Endothelial cell of umbilical vein (primary cell): ENCODE measurements at regions not wholly inside any gene's neighbourhood (a gene's known extent, or its start where the extent isn't known, plus 50 kb on each side); places are given as distances from the start of the nearest gene placed in this dataset.

ENCODE experiments used
- BruUV-seq: library from RNA; stranded (reverse); fragments of 400-500 nt; replicated peaks from 2 replicates; lab custom pipeline; 2021; lab: Mats Ljungman, UMichigan
- CTCF ChIA-PET: fragments of 300-600, 350-600 bp; sonication (Branson Sonifier 250); formaldehyde crosslinking; loops from one replicate; lab custom pipeline; 2021; ENCODE audit warnings: antibody characterized with exemption, inconsistent platforms; lab: Charles Lee
- POLR2A ChIA-PET: fragments of 300-600, 350-600 bp; sonication (Branson Sonifier 250); formaldehyde crosslinking; loops from one replicate; lab custom pipeline; 2021; ENCODE audit warnings: antibody characterized with exemption, inconsistent platforms; lab: Charles Lee
- DNase-seq: peaks from one replicate; pipeline ENCODE4 v3.0.0-alpha.2; 2011; ENCODE audit warnings: low read depth, low spot score
- FAIRE-seq: peaks from 2 replicates; lab custom pipeline; 2011; peaks lifted over from hg19 to GRCh38; lab: Jason Lieb, UNC
- H2AFZ ChIP-seq: 2 replicates; pipeline ENCODE4 v1.6.0; 2012; ENCODE audit warnings: low read depth, low read length, control low read depth, inconsistent platforms
- H3K27ac ChIP-seq: 2 replicates; pipeline ENCODE4 v1.5.1; 2011; ENCODE audit warnings: low read depth, mild to moderate bottlenecking, control low read depth, low read length, moderate library complexity; ENCODE audit not compliant: insufficient read depth
- H3K27me3 ChIP-seq, 2 experiments: 2 replicates each; pipeline versions ENCODE4 v1.6.0 to v1.6.1; 2011; ENCODE audit warnings: low read length in 2 of 2, mixed read lengths in 1 of 2; ENCODE audit not compliant: control insufficient read depth in 2 of 2, insufficient read depth in 2 of 2
- H3K36me3 ChIP-seq, 2 experiments: 2 replicates in 1 of 2; 3 replicates in 1 of 2; pipeline ENCODE4 v1.5.1; 2011; ENCODE audit warnings: low read length in 2 of 2, mild to moderate bottlenecking in 1 of 2, moderate library complexity in 1 of 2; ENCODE audit not compliant: control insufficient read depth in 2 of 2, insufficient read depth in 2 of 2; ENCODE audit errors: extremely low read depth in 1 of 2
- H3K4me1 ChIP-seq: 3 replicates; pipeline ENCODE4 v1.5.1; 2011; ENCODE audit warnings: mild to moderate bottlenecking, low read length; ENCODE audit not compliant: control insufficient read depth, insufficient read depth; ENCODE audit errors: extremely low read depth
- H3K4me2 ChIP-seq: 2 replicates; pipeline ENCODE4 v1.6.1; 2011; ENCODE audit warnings: low read length, control low read depth, mixed read lengths; ENCODE audit not compliant: insufficient read depth
- H3K4me3 ChIP-seq, 3 experiments: fragments of 200-600 bp in 1 of 3; sonication (generic), shearing (Covaris generic) in 1 of 3; replicated peaks in 1 of 3; 2 replicates each; pipeline ENCODE4 v1.5.1; 2011 to 2016; ENCODE audit warnings: control low read depth in 3 of 3, low read length in 3 of 3, mild to moderate bottlenecking in 2 of 3, inconsistent platforms in 1 of 3, low read depth in 1 of 3, moderate library complexity in 1 of 3; ENCODE audit not compliant: insufficient read depth in 1 of 3
- H3K79me2 ChIP-seq: 2 replicates; pipeline ENCODE4 v1.6.0; 2012; ENCODE audit warnings: low read length, inconsistent platforms; ENCODE audit not compliant: control insufficient read depth, insufficient read depth
- H3K9ac ChIP-seq: replicated peaks from 2 replicates; pipeline ENCODE3; 2011; ENCODE audit warnings: low read length, control low read depth; ENCODE audit not compliant: insufficient read depth; ENCODE audit errors: extremely low read depth
- H3K9me1 ChIP-seq: replicated peaks from 3 replicates; pipeline ENCODE4 v1.6.0; 2011; ENCODE audit warnings: mild to moderate bottlenecking, low read length; ENCODE audit not compliant: control insufficient read depth, insufficient read depth; ENCODE audit errors: extremely low read depth
- H3K9me3 ChIP-seq: replicated peaks from 2 replicates; pipeline ENCODE4 v1.5.1; 2012; ENCODE audit warnings: low read length, inconsistent platforms; ENCODE audit not compliant: control insufficient read depth, insufficient read depth
- H4K20me1 ChIP-seq: replicated peaks from 2 replicates; pipeline ENCODE3; 2011; ENCODE audit warnings: mild to moderate bottlenecking, low read length; ENCODE audit not compliant: control insufficient read depth, insufficient read depth; ENCODE audit errors: extremely low read depth
- EZH2 ChIP-seq: IDR thresholded peaks from 2 replicates; pipeline ENCODE4 v1.6.1; 2012; ENCODE audit warnings: borderline replicate concordance, low read depth, mild to moderate bottlenecking, moderate library complexity, low read length, inconsistent platforms; ENCODE audit not compliant: severe bottlenecking
- FOS ChIP-seq: IDR thresholded peaks from 2 replicates; pipeline ENCODE4 v1.6.1; 2011; ENCODE audit warnings: mild to moderate bottlenecking, low read length, moderate library complexity, borderline replicate concordance; ENCODE audit not compliant: insufficient read depth
- GATA2 ChIP-seq: IDR thresholded peaks from 2 replicates; pipeline ENCODE4 v1.7.0; 2011; ENCODE audit warnings: low read depth, mild to moderate bottlenecking, moderate library complexity, mixed read lengths, low read length; ENCODE audit not compliant: insufficient read length, insufficient read depth
- JUN ChIP-seq: IDR thresholded peaks from 2 replicates; pipeline ENCODE4 v1.6.1; 2011; ENCODE audit warnings: borderline replicate concordance, low read depth; ENCODE audit not compliant: insufficient read length, insufficient read depth
- MAX ChIP-seq: IDR thresholded peaks from 2 replicates; pipeline ENCODE4 v1.6.1; 2011; ENCODE audit not compliant: insufficient read depth, insufficient read length
- MYC ChIP-seq: IDR thresholded peaks from one replicate; pipeline ENCODE4 v1.6.1; 2011; ENCODE audit warnings: mild to moderate bottlenecking, low read depth, low read length
- POLR2A ChIP-seq: IDR thresholded peaks from 2 replicates; pipeline ENCODE4 v1.6.1; 2012; ENCODE audit warnings: low read depth, mild to moderate bottlenecking, control low read depth, low read length
- POLR2AphosphoS5 ChIP-seq: IDR thresholded peaks from 2 replicates; pipeline ENCODE4 v1.6.1; 2012; ENCODE audit warnings: low read depth, mild to moderate bottlenecking, control low read depth, low read length, moderate library complexity; ENCODE audit not compliant: insufficient read depth
- dilution Hi-C: fragments of 300-500 bp; cut with MboI; formaldehyde crosslinking; loops from one replicate; pipeline ENCODE4 v1.15.0; 2019; ENCODE audit warnings: low sequenced_read_pairs; ENCODE audit not compliant: extremely low pct_ligation_motif_present
- intact Hi-C: fragments of 100-400 bp; cut with micrococcal nuclease; formaldehyde crosslinking; loops from one replicate; pipeline ENCODE4 v1.10.0; 2022
- TF ChIP-seq, protein P1 (sequence below), 2 donors: IDR thresholded peaks; 1 replicate in 1 of 2; 2 replicates in 1 of 2; pipeline ENCODE4 v1.5.1; 2011; ENCODE audit warnings: low read length in 2 of 2, mild to moderate bottlenecking in 2 of 2, moderate library complexity in 2 of 2, control low read depth in 1 of 2, inconsistent platforms in 1 of 2, low read depth in 1 of 2; ENCODE audit not compliant: insufficient read depth in 1 of 2; ENCODE audit errors: extremely low read depth in 1 of 2

DNA sequence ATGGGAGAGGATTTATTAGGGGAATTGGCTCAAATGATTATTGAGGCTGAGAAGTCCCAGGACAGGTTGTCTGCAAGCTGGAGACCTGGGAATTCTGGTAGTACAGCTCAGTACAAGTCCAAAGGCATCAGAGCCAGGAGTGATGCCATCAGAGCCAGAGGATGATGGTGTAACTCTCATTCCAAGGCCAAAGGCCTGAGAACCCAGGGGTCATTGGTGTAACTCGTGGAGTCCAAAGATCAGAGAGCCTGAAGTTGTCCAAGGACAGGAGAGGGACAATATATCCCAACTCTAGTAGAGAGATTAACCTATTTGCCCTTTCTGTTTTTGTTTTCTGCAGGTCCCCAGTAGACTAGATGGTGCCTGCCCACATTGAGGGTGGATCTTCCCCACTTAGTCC, 134.3 kb downstream of the MAP3K21 start:
- FAIRE-seq, result no peak
- CTCF ChIA-PET, result no interaction called here

More for the DNA sequence above, 134.3 kb downstream of the MAP3K21 start:
- H3K79me2 ChIP-seq, result no peaks in the 10 kb centered on the region
- TF ChIP-seq POLR2AphosphoS5 (no peak), GATA2 (no peak), JUN (no peak), EZH2 (no peak), MYC (no peak), POLR2A (no peak), MAX (no peak), FOS (no peak)
- TF ChIP-seq, protein P1, sequence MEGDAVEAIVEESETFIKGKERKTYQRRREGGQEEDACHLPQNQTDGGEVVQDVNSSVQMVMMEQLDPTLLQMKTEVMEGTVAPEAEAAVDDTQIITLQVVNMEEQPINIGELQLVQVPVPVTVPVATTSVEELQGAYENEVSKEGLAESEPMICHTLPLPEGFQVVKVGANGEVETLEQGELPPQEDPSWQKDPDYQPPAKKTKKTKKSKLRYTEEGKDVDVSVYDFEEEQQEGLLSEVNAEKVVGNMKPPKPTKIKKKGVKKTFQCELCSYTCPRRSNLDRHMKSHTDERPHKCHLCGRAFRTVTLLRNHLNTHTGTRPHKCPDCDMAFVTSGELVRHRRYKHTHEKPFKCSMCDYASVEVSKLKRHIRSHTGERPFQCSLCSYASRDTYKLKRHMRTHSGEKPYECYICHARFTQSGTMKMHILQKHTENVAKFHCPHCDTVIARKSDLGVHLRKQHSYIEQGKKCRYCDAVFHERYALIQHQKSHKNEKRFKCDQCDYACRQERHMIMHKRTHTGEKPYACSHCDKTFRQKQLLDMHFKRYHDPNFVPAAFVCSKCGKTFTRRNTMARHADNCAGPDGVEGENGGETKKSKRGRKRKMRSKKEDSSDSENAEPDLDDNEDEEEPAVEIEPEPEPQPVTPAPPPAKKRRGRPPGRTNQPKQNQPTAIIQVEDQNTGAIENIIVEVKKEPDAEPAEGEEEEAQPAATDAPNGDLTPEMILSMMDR (IDR thresholded peaks at IDR 0.05; ENCODE audit: extremely low read depth in 1 of 2, insufficient read depth in 1 of 2, low read depth in 1 of 2, low read length in 2 of 2), result no peak
- no peaks in the 10 kb centered on the region for H3K36me3 ChIP-seq
- POLR2A ChIA-PET, result no interaction called here
- no peaks in the 10 kb centered on the region for H3K27me3 ChIP-seq
- H3K9me3 ChIP-seq, result no peaks in the 10 kb centered on the region
- H3K4me2 ChIP-seq, result no peak overlapping the region
- no peaks in the 10 kb centered on the region for H3K9me1 ChIP-seq
- intact Hi-C loops (no loop called here), dilution Hi-C loops (no loop called here)
- no peak for DNase-seq
- no peaks in the 10 kb centered on the region for H3K4me1 ChIP-seq
- H4K20me1 ChIP-seq, result no peaks in the 10 kb centered on the region
- H3K27ac ChIP-seq, result no peak overlapping the region
- no peak overlapping the region for H3K4me3 ChIP-seq
- BruUV-seq, result no TSS peak
- H3K9ac ChIP-seq, result no peak overlapping the region
- H2AFZ ChIP-seq, result no peak overlapping the region
